ENCODE measurements at regions not wholly inside any gene's neighbourhood (a gene's known extent, or its start where the extent isn't known, plus 50 kb on each side); places are given as distances from the start of the nearest gene placed in this dataset.

DNA sequence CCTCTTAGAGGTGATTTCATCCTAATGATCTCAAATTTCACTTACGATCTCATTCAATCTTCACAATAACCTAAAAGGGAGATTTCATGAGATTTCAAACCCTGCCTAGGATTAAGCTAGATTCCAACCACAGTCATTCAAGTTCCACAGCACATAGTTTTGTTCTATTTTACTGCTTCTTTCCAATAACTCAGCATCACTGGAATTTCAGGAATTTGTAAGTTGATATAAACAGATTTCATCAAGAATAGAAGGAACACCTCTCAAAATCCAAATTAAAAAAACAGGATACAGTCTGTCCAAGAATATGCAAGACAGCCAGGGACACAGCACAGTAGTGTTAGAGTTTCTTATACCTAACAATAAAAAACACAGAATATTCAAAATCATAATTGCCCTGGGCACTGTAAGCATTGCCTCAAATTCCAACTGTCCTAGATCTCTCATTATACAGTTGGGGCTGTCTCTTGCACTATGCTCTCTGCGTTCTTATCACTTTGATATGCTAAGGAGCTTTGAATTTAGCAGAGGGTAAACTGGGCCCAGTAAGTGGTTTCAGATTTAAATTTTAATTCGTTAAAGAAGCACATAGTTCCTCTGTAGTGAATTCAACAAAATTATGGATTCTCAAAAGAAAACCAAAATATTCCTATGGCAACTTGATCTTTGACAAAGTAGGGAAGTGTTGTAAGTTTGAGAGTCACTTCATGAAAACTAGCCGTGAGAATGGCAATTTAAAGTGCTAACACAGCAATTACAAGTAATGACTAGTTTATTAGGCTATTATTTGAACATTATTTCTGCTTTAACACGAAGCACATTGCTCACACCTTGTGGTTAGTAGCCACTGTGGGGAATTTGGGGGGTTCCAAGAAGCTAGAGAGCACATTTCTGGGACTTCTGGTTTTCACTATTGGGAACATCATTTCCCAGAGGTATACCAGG, 478.6 kb upstream of the C9orf72 start:
- H2BK5ac ChIP-seq (ENCODE audit: low read depth, low read length, poor library complexity), result no peak overlapping the region
- no peak overlapping the region for H4K8ac ChIP-seq (ENCODE audit: low read depth, low read length)
- no peaks in the 10 kb centered on the region for H3K27me3 ChIP-seq (ENCODE audit: insufficient read depth, low read length)
- no peak overlapping the region for H3K27ac ChIP-seq (ENCODE audit: low read depth, low read length)
- no peak overlapping the region for H3K4ac ChIP-seq (ENCODE audit: low read depth, low read length)
- H3K9me3 ChIP-seq (ENCODE audit: insufficient read depth, low read depth, low read length), result no peaks in the 10 kb centered on the region
- H3K4me3 ChIP-seq (ENCODE audit: low read depth, low read length), result no peak overlapping the region
- H3K79me2 ChIP-seq (ENCODE audit: control insufficient read depth, insufficient read depth, low read length, poor library complexity), result no peaks in the 10 kb centered on the region
- H2AK5ac ChIP-seq (ENCODE audit: low read length), result no peak overlapping the region
- H2AFZ ChIP-seq (ENCODE audit: insufficient read depth, low read length, poor library complexity), result no peak overlapping the region
- H3K18ac ChIP-seq (ENCODE audit: low read length), result no peak overlapping the region
- H3K23ac ChIP-seq (ENCODE audit: low read length), result no peak overlapping the region
- H3K9ac ChIP-seq (ENCODE audit: low read length), result no peak overlapping the region
- WGBS (ENCODE audit: extremely low coverage, insufficient coverage, insufficient read length), result no CpG with 5 or more reads among the region's 5 CpGs
- DNase-seq, result peak in 1 of 2 donors; percentile 7
- H4K12ac ChIP-seq (ENCODE audit: low read depth, low read length), result no peak overlapping the region
- H2BK12ac ChIP-seq (ENCODE audit: low read length), result no peak overlapping the region
- no peak overlapping the region for H2BK120ac ChIP-seq (ENCODE audit: insufficient read depth, low read length, poor library complexity)
- no peak overlapping the region for H3K4me2 ChIP-seq (ENCODE audit: low read length)
- H3K4me1 ChIP-seq (ENCODE audit: control insufficient read depth in 1 of 2, insufficient read depth in 2 of 2, low read length in 2 of 2), result no peaks in the 10 kb centered on the region
- H4K91ac ChIP-seq (ENCODE audit: low read depth, low read length), result no peak overlapping the region
- H3K79me1 ChIP-seq (ENCODE audit: low read length), result no peaks in the 10 kb centered on the region
- H3K14ac ChIP-seq (ENCODE audit: low read length), result no peak overlapping the region
- no peaks in the 10 kb centered on the region for H3K36me3 ChIP-seq (ENCODE audit: control insufficient read depth in 1 of 2, insufficient read depth in 2 of 2, low read length in 2 of 2)

GRCh38 chr9:28053096-28053777, 480.0 kb upstream of the C9orf72 start:
- no peak overlapping the region for H4K8ac ChIP-seq (ENCODE audit: low read depth, low read length)
- no CpG with 5 or more reads among the region's 7 CpGs for WGBS (ENCODE audit: extremely low coverage, insufficient coverage, insufficient read length)
- no peak for DNase-seq

DNA sequence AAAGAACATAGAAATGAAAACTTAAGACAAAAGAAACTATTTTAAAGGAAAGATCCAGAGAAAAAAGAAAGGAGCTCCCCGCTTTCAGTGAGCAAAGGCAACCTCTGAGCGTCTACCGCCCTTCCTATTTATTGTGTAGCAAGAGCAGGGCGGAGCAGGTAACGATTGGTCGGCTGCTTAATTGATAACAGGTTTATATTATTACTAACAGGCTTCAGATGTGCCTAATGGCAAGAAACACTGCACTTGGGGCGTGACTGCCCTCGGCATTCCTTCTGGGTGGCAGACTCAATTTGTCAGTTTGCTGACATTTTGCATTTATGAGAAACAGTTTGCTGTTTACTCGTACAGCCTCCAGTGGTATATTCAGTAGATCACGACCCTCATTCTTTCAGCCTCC, 482.7 kb upstream of the C9orf72 start:
- Histone ChIP-seq H3K4me2 (ENCODE audit: low read length) (no peak overlapping the region), H3K18ac (ENCODE audit: low read length) (no peak overlapping the region), H2BK120ac (ENCODE audit: insufficient read depth, low read length, poor library complexity) (no peak overlapping the region), H3K9ac (ENCODE audit: low read length) (no peak overlapping the region), H3K14ac (ENCODE audit: low read length) (no peak overlapping the region), H3K27ac (ENCODE audit: low read depth, low read length) (no peak overlapping the region), H3K23ac (ENCODE audit: low read length) (no peak overlapping the region), H3K27me3 (ENCODE audit: insufficient read depth, low read length) (no peaks in the 10 kb centered on the region), H3K9me3 (ENCODE audit: insufficient read depth, low read depth, low read length) (no peaks in the 10 kb centered on the region), H4K12ac (ENCODE audit: low read depth, low read length) (no peak overlapping the region), H3K36me3 (ENCODE audit: control insufficient read depth in 1 of 2, insufficient read depth in 2 of 2, low read length in 2 of 2) (no peaks in the 10 kb centered on the region), H2AFZ (ENCODE audit: insufficient read depth, low read length, poor library complexity) (no peak overlapping the region), H2BK12ac (ENCODE audit: low read length) (no peak overlapping the region), H2AK5ac (ENCODE audit: low read length) (no peak overlapping the region), H3K4ac (ENCODE audit: low read depth, low read length) (no peak overlapping the region), H4K8ac (ENCODE audit: low read depth, low read length) (no peak overlapping the region), H3K4me1 (ENCODE audit: control insufficient read depth in 1 of 2, insufficient read depth in 2 of 2, low read length in 2 of 2) (no peaks in the 10 kb centered on the region), H3K79me2 (ENCODE audit: control insufficient read depth, insufficient read depth, low read length, poor library complexity) (no peaks in the 10 kb centered on the region), H2BK5ac (ENCODE audit: low read depth, low read length, poor library complexity) (no peak overlapping the region), H3K4me3 (ENCODE audit: low read depth, low read length) (no peak overlapping the region), H3K79me1 (ENCODE audit: low read length) (no peaks in the 10 kb centered on the region), H4K91ac (ENCODE audit: low read depth, low read length) (no peak overlapping the region)
- DNase-seq, result no peak
- no CpG with 5 or more reads among the region's 10 CpGs for WGBS (ENCODE audit: extremely low coverage, insufficient coverage, insufficient read length)

More at GRCh38 chr9:28053096-28053777, 480.0 kb upstream of the C9orf72 start:
- Histone ChIP-seq H3K4me3 (ENCODE audit: low read depth, low read length) (no peak overlapping the region), H3K4me2 (ENCODE audit: low read length) (no peak overlapping the region), H3K23ac (ENCODE audit: low read length) (no peak overlapping the region), H2BK120ac (ENCODE audit: insufficient read depth, low read length, poor library complexity) (no peak overlapping the region), H3K79me1 (ENCODE audit: low read length) (no peaks in the 10 kb centered on the region), H2AK5ac (ENCODE audit: low read length) (no peak overlapping the region), H4K12ac (ENCODE audit: low read depth, low read length) (no peak overlapping the region), H3K9ac (ENCODE audit: low read length) (no peak overlapping the region), H2BK12ac (ENCODE audit: low read length) (no peak overlapping the region), H2AFZ (ENCODE audit: insufficient read depth, low read length, poor library complexity) (no peak overlapping the region), H4K91ac (ENCODE audit: low read depth, low read length) (no peak overlapping the region), H3K27me3 (ENCODE audit: insufficient read depth, low read length) (no peaks in the 10 kb centered on the region), H3K27ac (ENCODE audit: low read depth, low read length) (no peak overlapping the region), H3K9me3 (ENCODE audit: insufficient read depth, low read depth, low read length) (no peaks in the 10 kb centered on the region), H3K4me1 (ENCODE audit: control insufficient read depth in 1 of 2, insufficient read depth in 2 of 2, low read length in 2 of 2) (no peaks in the 10 kb centered on the region), H3K14ac (ENCODE audit: low read length) (no peak overlapping the region), H3K18ac (ENCODE audit: low read length) (no peak overlapping the region), H3K4ac (ENCODE audit: low read depth, low read length) (no peak overlapping the region), H2BK5ac (ENCODE audit: low read depth, low read length, poor library complexity) (no peak overlapping the region), H3K36me3 (ENCODE audit: control insufficient read depth in 1 of 2, insufficient read depth in 2 of 2, low read length in 2 of 2) (no peaks in the 10 kb centered on the region), H3K79me2 (ENCODE audit: control insufficient read depth, insufficient read depth, low read length, poor library complexity) (no peaks in the 10 kb centered on the region)

- Histone ChIP-seq H3K27me3 (ENCODE audit: insufficient read depth, low read length) (no peaks in the 10 kb centered on the region), H2AK5ac (ENCODE audit: low read length) (no peak overlapping the region), H4K8ac (ENCODE audit: low read depth, low read length) (no peak overlapping the region), H3K4me3 (ENCODE audit: low read depth, low read length) (no peak overlapping the region), H2BK5ac (ENCODE audit: low read depth, low read length, poor library complexity) (no peak overlapping the region), H3K79me2 (ENCODE audit: control insufficient read depth, insufficient read depth, low read length, poor library complexity) (no peaks in the 10 kb centered on the region), H2BK12ac (ENCODE audit: low read length) (no peak overlapping the region), H3K18ac (ENCODE audit: low read length) (no peak overlapping the region), H3K36me3 (ENCODE audit: control insufficient read depth in 1 of 2, insufficient read depth in 2 of 2, low read length in 2 of 2) (no peaks in the 10 kb centered on the region), H3K27ac (ENCODE audit: low read depth, low read length) (no peak overlapping the region), H3K4me2 (ENCODE audit: low read length) (no peak overlapping the region), H3K9me3 (ENCODE audit: insufficient read depth, low read depth, low read length) (no peaks in the 10 kb centered on the region), H3K4me1 (ENCODE audit: control insufficient read depth in 1 of 2, insufficient read depth in 2 of 2, low read length in 2 of 2) (no peaks in the 10 kb centered on the region), H3K79me1 (ENCODE audit: low read length) (no peaks in the 10 kb centered on the region), H3K23ac (ENCODE audit: low read length) (peak overlapping the region; percentile 80), H4K12ac (ENCODE audit: low read depth, low read length) (no peak overlapping the region), H2AFZ (ENCODE audit: insufficient read depth, low read length, poor library complexity) (no peak overlapping the region), H3K4ac (ENCODE audit: low read depth, low read length) (no peak overlapping the region), H3K9ac (ENCODE audit: low read length) (no peak overlapping the region), H4K91ac (ENCODE audit: low read depth, low read length) (no peak overlapping the region), H2BK120ac (ENCODE audit: insufficient read depth, low read length, poor library complexity) (no peak overlapping the region), H3K14ac (ENCODE audit: low read length) (no peak overlapping the region)
- DNase-seq, result no peak
- no CpG with 5 or more reads among the region's 1 CpG for WGBS (ENCODE audit: extremely low coverage, insufficient coverage, insufficient read length)
Observed at GRCh38 chr9:28056466-28056865, 483.2 kb upstream of the C9orf72 start.
